ENCODE measurements at regions not wholly inside any gene's neighbourhood (a gene's known extent, or its start where the extent isn't known, plus 50 kb on each side); places are given as distances from the start of the nearest gene placed in this dataset.

GRCh38 chr7:68524126-68524525 lies 1074.1 kb upstream of the AUTS2 start:
- no peak for TF ChIP-seq EZH2 (IDR thresholded peaks at IDR 0.05; ENCODE audit: borderline replicate concordance, low read depth, low read length, poor library complexity, severe bottlenecking)
- no peak for TF ChIP-seq CTCF (conservative IDR thresholded peaks at IDR 0.05; ENCODE audit: low read depth, low read length)
- Histone ChIP-seq H3K27ac (ENCODE audit: low read depth, low read length, poor library complexity, severe bottlenecking) (no peak overlapping the region), H3K36me3 (ENCODE audit: insufficient read depth, low read length, poor library complexity, severe bottlenecking) (no peaks in the 10 kb centered on the region), H3K9me3 (ENCODE audit: low read depth, low read length, poor library complexity, severe bottlenecking) (no peaks in the 10 kb centered on the region), H3K4me3 (ENCODE audit: low read depth, low read length, poor library complexity, severe bottlenecking) (no peak overlapping the region), H3K27me3 (replicated peaks; ENCODE audit: insufficient read depth, low read depth, low read length, poor library complexity) (no peaks in the 10 kb centered on the region), H3K4me1 (ENCODE audit: insufficient read depth, low read length, poor library complexity, severe bottlenecking) (no peaks in the 10 kb centered on the region)
- no TSS peak for BruUV-seq (replicated peaks)
- no peak for DNase-seq (ENCODE audit: low spot score)
- CTCF ChIA-PET = no interaction called here
- POLR2A ChIA-PET (ENCODE audit: low non-redundant PET) = interaction anchor here (0.6 kb wide), 1 partner anchor 287 kb away, joined by 3 read pairs; no protein-coding TSS in a partner anchor
- intact Hi-C loops (cut with micrococcal nuclease; ENCODE audit: unreplicated experiment) = no loop called here

GRCh38 chr7:68529221-68529620 lies 1069.1 kb upstream of the AUTS2 start:
- Histone ChIP-seq H3K4me3 (ENCODE audit: low read depth, low read length, poor library complexity, severe bottlenecking) (no peak overlapping the region), H3K9me3 (ENCODE audit: low read depth, low read length, poor library complexity, severe bottlenecking) (no peaks in the 10 kb centered on the region), H3K4me1 (ENCODE audit: insufficient read depth, low read length, poor library complexity, severe bottlenecking) (no peaks in the 10 kb centered on the region), H3K27ac (ENCODE audit: low read depth, low read length, poor library complexity, severe bottlenecking) (no peak overlapping the region), H3K27me3 (replicated peaks; ENCODE audit: insufficient read depth, low read depth, low read length, poor library complexity) (no peaks in the 10 kb centered on the region), H3K36me3 (ENCODE audit: insufficient read depth, low read length, poor library complexity, severe bottlenecking) (no peaks in the 10 kb centered on the region)
- CTCF ChIA-PET = no interaction called here
- DNase-seq (ENCODE audit: low spot score) = peak; percentile 84
- BruUV-seq (replicated peaks) = no TSS peak
- POLR2A ChIA-PET (ENCODE audit: low non-redundant PET) = no interaction called here
- no peak for TF ChIP-seq EZH2 (IDR thresholded peaks at IDR 0.05; ENCODE audit: borderline replicate concordance, low read depth, low read length, poor library complexity, severe bottlenecking)
- TF ChIP-seq CTCF (conservative IDR thresholded peaks at IDR 0.05; ENCODE audit: low read depth, low read length) = no peak
- intact Hi-C loops (cut with micrococcal nuclease; ENCODE audit: unreplicated experiment) = no loop called here

- Histone ChIP-seq H3K27ac (ENCODE audit: low read depth, low read length, poor library complexity, severe bottlenecking) (no peak overlapping the region), H3K27me3 (replicated peaks; ENCODE audit: insufficient read depth, low read depth, low read length, poor library complexity) (no peaks in the 10 kb centered on the region), H3K4me1 (ENCODE audit: insufficient read depth, low read length, poor library complexity, severe bottlenecking) (peaks cover 24% of the 10 kb centered on the region), H3K9me3 (ENCODE audit: low read depth, low read length, poor library complexity, severe bottlenecking) (no peaks in the 10 kb centered on the region), H3K4me3 (ENCODE audit: low read depth, low read length, poor library complexity, severe bottlenecking) (no peak overlapping the region), H3K36me3 (ENCODE audit: insufficient read depth, low read length, poor library complexity, severe bottlenecking) (no peaks in the 10 kb centered on the region)
- intact Hi-C loops (cut with micrococcal nuclease; ENCODE audit: unreplicated experiment) = loop anchor here (5.0 kb wide), 1 partner anchor 142 kb away; no protein-coding TSS in a partner anchor
- TF ChIP-seq CTCF (conservative IDR thresholded peaks at IDR 0.05; ENCODE audit: low read depth, low read length) (no peak), EZH2 (IDR thresholded peaks at IDR 0.05; ENCODE audit: borderline replicate concordance, low read depth, low read length, poor library complexity, severe bottlenecking) (no peak)
- ChIA-PET POLR2A (ENCODE audit: low non-redundant PET) (no interaction called here), CTCF (no interaction called here)
- DNase-seq (ENCODE audit: low spot score) = peak; percentile 26
- BruUV-seq (replicated peaks) = no TSS peak
These were observed 1063.0 kb upstream of the AUTS2 start for GRCh38 chr7:68535266-68535665.

Data from A673 (cell line).